ENCODE measurements at regions not wholly inside any gene's neighbourhood (a gene's known extent, or its start where the extent isn't known, plus 50 kb on each side); places are given as distances from the start of the nearest gene placed in this dataset.

- CTCF ChIA-PET = interaction anchor here (0.9 kb wide), 1 partner anchor 23 kb away, joined by 3 read pairs; no protein-coding TSS in a partner anchor
- intact Hi-C loops (cut with micrococcal nuclease; ENCODE audit: unreplicated experiment) = no loop called here
- peak overlapping the region; percentile 96 for H3K27ac Mint-ChIP-seq (ENCODE audit: unreplicated experiment)
- DNase-seq = no peak
- H3K4me3 Mint-ChIP-seq (ENCODE audit: low read depth, unreplicated experiment) = peak overlapping the region; percentile 25
- TF ChIP-seq CTCF (IDR thresholded peaks at IDR 0.05; ENCODE audit: unreplicated experiment) = no peak
- peaks cover 58% of the 10 kb centered on the region for H3K4me1 Mint-ChIP-seq (ENCODE audit: low read depth, unreplicated experiment)
- no peaks in the 10 kb centered on the region for H3K9me3 Mint-ChIP-seq (ENCODE audit: low read depth, unreplicated experiment)
- no TSS peak for BruUV-seq (replicated peaks)
- peaks cover 30% of the 10 kb centered on the region for H3K36me3 Mint-ChIP-seq (ENCODE audit: insufficient read depth, unreplicated experiment)
- H3K27me3 Mint-ChIP-seq (ENCODE audit: unreplicated experiment) = no peaks in the 10 kb centered on the region
Observed at GRCh38 chr13:30829833-30830637, 76.0 kb upstream of the MEDAG start.

- Mint-ChIP-seq H3K9me3 (ENCODE audit: low read depth, unreplicated experiment) (no peaks in the 10 kb centered on the region), H3K36me3 (ENCODE audit: insufficient read depth, unreplicated experiment) (peaks cover 30% of the 10 kb centered on the region), H3K27me3 (ENCODE audit: unreplicated experiment) (no peaks in the 10 kb centered on the region), H3K27ac (ENCODE audit: unreplicated experiment) (peak overlapping the region; percentile 96), H3K4me1 (ENCODE audit: low read depth, unreplicated experiment) (peaks cover 58% of the 10 kb centered on the region), H3K4me3 (ENCODE audit: low read depth, unreplicated experiment) (no peak overlapping the region)
- no peak for TF ChIP-seq CTCF (IDR thresholded peaks at IDR 0.05; ENCODE audit: unreplicated experiment)
- CTCF ChIA-PET = interaction anchor here (0.9 kb wide), 1 partner anchor 24 kb away, joined by 3 read pairs; no protein-coding TSS in a partner anchor
- BruUV-seq (replicated peaks) = no TSS peak
- intact Hi-C loops (cut with micrococcal nuclease; ENCODE audit: unreplicated experiment) = no loop called here
- DNase-seq = no peak
Observed at GRCh38 chr13:30830638-30830965, 75.5 kb upstream of the MEDAG start.

- no TSS peak for BruUV-seq (replicated peaks)
- no peak for TF ChIP-seq CTCF (IDR thresholded peaks at IDR 0.05; ENCODE audit: unreplicated experiment)
- Mint-ChIP-seq H3K27me3 (ENCODE audit: unreplicated experiment) (no peaks in the 10 kb centered on the region), H3K27ac (ENCODE audit: unreplicated experiment) (peak overlapping the region; percentile 96), H3K9me3 (ENCODE audit: low read depth, unreplicated experiment) (no peaks in the 10 kb centered on the region), H3K36me3 (ENCODE audit: insufficient read depth, unreplicated experiment) (peaks cover 30% of the 10 kb centered on the region), H3K4me3 (ENCODE audit: low read depth, unreplicated experiment) (no peak overlapping the region), H3K4me1 (ENCODE audit: low read depth, unreplicated experiment) (peaks cover 58% of the 10 kb centered on the region)
- CTCF ChIA-PET = no interaction called here
- intact Hi-C loops (cut with micrococcal nuclease; ENCODE audit: unreplicated experiment) = no loop called here
- no peak for DNase-seq
Observed at GRCh38 chr13:30831515-30831914, 74.6 kb upstream of the MEDAG start.

GRCh38 chr13:30832377-30832776 is 73.7 kb upstream of the MEDAG start:
- intact Hi-C loops (cut with micrococcal nuclease; ENCODE audit: unreplicated experiment) = no loop called here
- Mint-ChIP-seq H3K36me3 (ENCODE audit: insufficient read depth, unreplicated experiment) (peaks cover 30% of the 10 kb centered on the region), H3K4me3 (ENCODE audit: low read depth, unreplicated experiment) (peak overlapping the region; percentile 62), H3K27me3 (ENCODE audit: unreplicated experiment) (no peaks in the 10 kb centered on the region), H3K27ac (ENCODE audit: unreplicated experiment) (peak overlapping the region; percentile 96), H3K9me3 (ENCODE audit: low read depth, unreplicated experiment) (no peaks in the 10 kb centered on the region), H3K4me1 (ENCODE audit: low read depth, unreplicated experiment) (peaks cover 58% of the 10 kb centered on the region)
- CTCF ChIA-PET = interaction anchor here (1.3 kb wide), 1 partner anchor 33 kb away, joined by 3 read pairs; no protein-coding TSS in a partner anchor
- no peak for TF ChIP-seq CTCF (IDR thresholded peaks at IDR 0.05; ENCODE audit: unreplicated experiment)
- BruUV-seq (replicated peaks) = no TSS peak
- no peak for DNase-seq

Measured in Calu3 (cell line).